ENCODE measurements at regions not wholly inside any gene's neighbourhood (a gene's known extent, or its start where the extent isn't known, plus 50 kb on each side); places are given as distances from the start of the nearest gene placed in this dataset.

GRCh38 chr21:15539376-15539775 lies 190.4 kb upstream of the USP25 start:
- DNase-seq: no peak
- Histone ChIP-seq H3K36me3 (ENCODE audit: insufficient read depth, low read length) (no peaks in the 10 kb centered on the region), H3K27me3 (ENCODE audit: insufficient read depth, low read length, poor library complexity) (no peaks in the 10 kb centered on the region), H3K9me3 (ENCODE audit: insufficient read depth, low read length, severe bottlenecking) (no peaks in the 10 kb centered on the region), H3K27ac (ENCODE audit: low read length) (no peak overlapping the region; the same call in 1 of the 2 replicates), H2AFZ (ENCODE audit: low read depth, low read length) (0 out of 2 replicates have a peak overlapping the region, but pooled peaks have one; percentile 1), H3K9ac (ENCODE audit: low read depth, low read length) (no peak overlapping the region), H3K4me3 (ENCODE audit: low read depth in 1 of 2, low read length in 2 of 2) (no peak overlapping the region), H3K4me2 (ENCODE audit: insufficient read depth, low read length) (no peak overlapping the region), H3K79me2 (ENCODE audit: insufficient read depth, low read length) (no peaks in the 10 kb centered on the region), H4K20me1 (ENCODE audit: insufficient read depth, low read length) (no peaks in the 10 kb centered on the region), H3K4me1 (ENCODE audit: insufficient read depth, low read length) (peaks cover 42% of the 10 kb centered on the region)
- TF ChIP-seq EZH2 (IDR thresholded peaks at IDR 0.05; ENCODE audit: borderline replicate concordance, low read depth, low read length, severe bottlenecking): no peak
- no peak for ATAC-seq (ENCODE audit: insufficient read depth, low read depth)

DNA sequence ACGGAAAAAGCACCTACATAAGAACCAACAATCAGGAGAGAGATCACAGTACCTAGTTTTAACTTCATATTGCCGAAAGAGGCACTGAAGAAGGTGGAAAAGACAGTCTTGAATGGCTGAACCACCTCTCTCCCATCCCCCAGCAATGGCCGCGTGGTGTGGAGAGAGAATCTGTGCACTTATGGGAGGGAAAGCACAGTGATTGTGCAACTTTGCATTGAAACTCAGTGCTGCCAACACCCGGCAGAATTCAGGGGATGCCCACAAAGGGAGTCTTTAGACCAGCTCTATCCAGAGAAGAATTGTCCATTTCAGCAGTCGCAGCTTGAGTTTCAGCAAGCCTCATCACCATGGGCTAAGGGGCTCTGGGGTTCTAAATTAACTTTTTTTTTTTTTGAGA lies 186.3 kb upstream of the USP25 start:
- Histone ChIP-seq H3K27ac (ENCODE audit: low read length) (no peak overlapping the region), H3K27me3 (ENCODE audit: insufficient read depth, low read length, poor library complexity) (no peaks in the 10 kb centered on the region), H3K4me2 (ENCODE audit: insufficient read depth, low read length) (no peak overlapping the region), H3K4me3 (ENCODE audit: low read depth in 1 of 2, low read length in 2 of 2) (no peak overlapping the region), H3K36me3 (ENCODE audit: insufficient read depth, low read length) (no peaks in the 10 kb centered on the region), H3K9me3 (ENCODE audit: insufficient read depth, low read length, severe bottlenecking) (no peaks in the 10 kb centered on the region), H3K9ac (ENCODE audit: low read depth, low read length) (no peak overlapping the region), H3K79me2 (ENCODE audit: insufficient read depth, low read length) (no peaks in the 10 kb centered on the region), H3K4me1 (ENCODE audit: insufficient read depth, low read length) (peaks cover 16% of the 10 kb centered on the region), H2AFZ (ENCODE audit: low read depth, low read length) (no peak overlapping the region), H4K20me1 (ENCODE audit: insufficient read depth, low read length) (no peaks in the 10 kb centered on the region)
- DNase-seq (no peak), ATAC-seq (ENCODE audit: insufficient read depth, low read depth) (no peak)
- TF ChIP-seq EZH2 (IDR thresholded peaks at IDR 0.05; ENCODE audit: borderline replicate concordance, low read depth, low read length, severe bottlenecking) (no peak), CTCF (IDR thresholded peaks at IDR 0.05; ENCODE audit: borderline replicate concordance, extremely low read depth, low read length, poor library complexity, severe bottlenecking) (no peak)

DNA sequence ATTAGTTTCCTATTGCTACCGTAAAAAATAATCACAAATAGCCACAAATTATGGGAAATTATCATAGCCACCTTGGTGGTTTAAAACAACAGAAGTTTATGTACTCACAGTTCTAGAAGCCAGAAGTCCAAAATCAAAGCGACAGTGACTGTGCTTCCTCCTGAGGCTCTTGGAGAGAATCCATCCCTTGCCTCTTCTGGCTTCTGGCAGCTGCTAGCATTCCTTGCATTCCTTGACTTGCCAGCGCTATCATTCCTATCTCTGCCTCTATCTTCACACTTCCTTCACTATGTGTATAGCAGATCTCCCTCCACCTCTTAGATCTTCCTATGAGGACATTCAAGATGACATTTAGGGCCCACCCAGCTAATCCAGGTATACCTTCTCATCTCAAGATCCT lies 180.1 kb upstream of the USP25 start:
- Histone ChIP-seq H2AFZ (ENCODE audit: low read depth, low read length) (no peak overlapping the region), H3K27me3 (ENCODE audit: insufficient read depth, low read length, poor library complexity) (no peaks in the 10 kb centered on the region), H3K9ac (ENCODE audit: low read depth, low read length) (no peak overlapping the region), H3K9me3 (ENCODE audit: insufficient read depth, low read length, severe bottlenecking) (no peaks in the 10 kb centered on the region), H3K79me2 (ENCODE audit: insufficient read depth, low read length) (no peaks in the 10 kb centered on the region), H3K27ac (ENCODE audit: low read length) (no peak overlapping the region), H4K20me1 (ENCODE audit: insufficient read depth, low read length) (no peaks in the 10 kb centered on the region), H3K4me3 (ENCODE audit: low read depth in 1 of 2, low read length in 2 of 2) (no peak overlapping the region), H3K4me1 (ENCODE audit: insufficient read depth, low read length) (peaks cover 22% of the 10 kb centered on the region), H3K36me3 (ENCODE audit: insufficient read depth, low read length) (no peaks in the 10 kb centered on the region), H3K4me2 (ENCODE audit: insufficient read depth, low read length) (no peak overlapping the region)
- no peak for ATAC-seq (ENCODE audit: insufficient read depth, low read depth)
- DNase-seq: no peak
- TF ChIP-seq EZH2 (IDR thresholded peaks at IDR 0.05; ENCODE audit: borderline replicate concordance, low read depth, low read length, severe bottlenecking) (no peak), CTCF (IDR thresholded peaks at IDR 0.05; ENCODE audit: borderline replicate concordance, extremely low read depth, low read length, poor library complexity, severe bottlenecking) (no peak)

DNA sequence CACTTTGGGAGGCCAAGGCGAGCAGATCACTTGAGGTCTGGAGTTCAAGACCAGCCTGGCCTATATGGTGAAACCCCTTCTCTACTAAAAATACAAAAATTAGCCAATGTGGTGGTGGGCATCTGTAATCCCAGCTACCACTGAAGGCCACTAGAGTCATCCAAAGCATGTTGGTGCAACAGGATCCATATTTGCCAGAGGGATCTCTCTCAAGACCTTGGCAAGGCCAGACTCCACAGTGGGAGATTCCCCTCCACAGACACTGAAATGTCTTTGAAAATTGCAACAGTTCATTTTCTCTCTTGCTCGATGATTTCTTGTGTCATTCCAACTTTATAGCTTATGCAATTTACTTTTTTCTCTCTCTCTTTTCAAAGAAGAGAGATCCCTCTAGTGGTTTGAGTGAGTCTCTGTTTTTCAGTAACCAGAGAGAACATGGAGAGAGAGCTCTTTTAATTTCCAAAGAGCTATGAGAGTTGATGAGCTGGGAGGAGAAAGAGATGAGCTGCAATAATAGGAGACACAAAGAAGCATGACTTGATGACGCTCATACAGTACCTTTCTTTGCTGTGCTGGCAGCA lies 176.8 kb upstream of the USP25 start:
- Histone ChIP-seq H3K36me3 (ENCODE audit: insufficient read depth, low read length) (no peaks in the 10 kb centered on the region), H3K4me2 (ENCODE audit: insufficient read depth, low read length) (no peak overlapping the region), H3K9me3 (ENCODE audit: insufficient read depth, low read length, severe bottlenecking) (no peaks in the 10 kb centered on the region), H3K9ac (ENCODE audit: low read depth, low read length) (no peak overlapping the region), H3K4me1 (ENCODE audit: insufficient read depth, low read length) (peaks cover 22% of the 10 kb centered on the region), H4K20me1 (ENCODE audit: insufficient read depth, low read length) (no peaks in the 10 kb centered on the region), H3K27me3 (ENCODE audit: insufficient read depth, low read length, poor library complexity) (no peaks in the 10 kb centered on the region), H3K27ac (ENCODE audit: low read length) (peak overlapping the region; percentile 71), H3K79me2 (ENCODE audit: insufficient read depth, low read length) (no peaks in the 10 kb centered on the region), H2AFZ (ENCODE audit: low read depth, low read length) (no peak overlapping the region), H3K4me3 (ENCODE audit: low read depth in 1 of 2, low read length in 2 of 2) (no peak overlapping the region)
- peak; percentile 27; the same call in 1 of the 3 replicates for ATAC-seq (ENCODE audit: insufficient read depth, low read depth)
- TF ChIP-seq EZH2 (IDR thresholded peaks at IDR 0.05; ENCODE audit: borderline replicate concordance, low read depth, low read length, severe bottlenecking): no peak
- peak; percentile 63 for TF ChIP-seq CTCF (IDR thresholded peaks at IDR 0.05; ENCODE audit: borderline replicate concordance, extremely low read depth, low read length, poor library complexity, severe bottlenecking)
- DNase-seq: no peak

Measured in DND-41 (cell line).